Erythroblast (primary cell): ENCODE measurements at regions not wholly inside any gene's neighbourhood (a gene's known extent, or its start where the extent isn't known, plus 50 kb on each side); places are given as distances from the start of the nearest gene placed in this dataset.

Experiments used
- GATA1 ChIP-seq: IDR thresholded peaks from 2 replicates; pipeline ENCODE4 v1.6.1; 2011; ENCODE audit warnings: low read depth, mild to moderate bottlenecking, control low read depth, low read length, moderate library complexity
- POLR2A ChIP-seq: IDR thresholded peaks from 2 replicates; pipeline ENCODE4 v1.6.1; 2011; ENCODE audit warnings: mild to moderate bottlenecking, low read length

DNA sequence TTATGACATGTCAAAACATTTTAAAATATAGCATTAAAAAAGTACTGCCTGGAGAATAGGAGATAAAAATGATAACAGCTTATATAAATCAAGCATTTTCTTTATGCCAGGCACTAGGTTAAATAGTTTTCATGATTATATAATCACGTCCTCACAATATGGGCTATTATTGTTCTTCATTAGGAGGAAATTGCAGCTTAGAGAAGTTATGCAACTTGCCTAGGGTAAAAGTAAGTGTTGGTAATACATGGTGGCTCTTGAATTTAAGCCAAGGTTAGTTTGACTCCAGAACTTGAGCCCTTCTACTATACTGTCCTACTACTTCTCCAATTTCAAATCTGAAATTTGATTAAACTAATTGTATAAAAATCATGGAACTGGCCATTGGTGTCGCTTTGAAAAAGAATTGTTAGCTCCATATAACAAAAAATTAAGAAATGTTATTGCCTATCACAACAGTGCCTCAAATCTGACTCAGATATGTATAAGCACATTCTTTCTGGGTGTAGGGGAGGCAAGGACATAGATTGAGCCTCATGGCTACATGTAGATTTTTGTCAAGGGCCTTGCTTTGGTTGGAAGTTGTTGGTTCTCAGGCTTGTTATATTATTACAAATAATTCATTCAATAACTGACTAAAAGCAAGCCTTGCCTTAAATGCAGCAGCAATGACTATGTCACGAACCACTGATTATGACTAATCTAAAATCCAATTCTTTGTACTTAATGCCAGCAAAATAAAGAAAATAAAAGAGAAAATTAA lies 223.5 kb upstream of the DAB2 start:
- TF ChIP-seq POLR2A: no peak
- no peak for TF ChIP-seq GATA1
